HG02798 (cell line): ENCODE measurements at regions not wholly inside any gene's neighbourhood (a gene's known extent, or its start where the extent isn't known, plus 50 kb on each side); places are given as distances from the start of the nearest gene placed in this dataset.

Experiments
- ATAC-seq: cut with Tn5 transposase; IDR thresholded peaks from one replicate; pipeline ENCODE4 v1.9.1; 2021; ENCODE audit warnings: mild to moderate bottlenecking; ENCODE audit not compliant: unreplicated experiment, poor library complexity

DNA sequence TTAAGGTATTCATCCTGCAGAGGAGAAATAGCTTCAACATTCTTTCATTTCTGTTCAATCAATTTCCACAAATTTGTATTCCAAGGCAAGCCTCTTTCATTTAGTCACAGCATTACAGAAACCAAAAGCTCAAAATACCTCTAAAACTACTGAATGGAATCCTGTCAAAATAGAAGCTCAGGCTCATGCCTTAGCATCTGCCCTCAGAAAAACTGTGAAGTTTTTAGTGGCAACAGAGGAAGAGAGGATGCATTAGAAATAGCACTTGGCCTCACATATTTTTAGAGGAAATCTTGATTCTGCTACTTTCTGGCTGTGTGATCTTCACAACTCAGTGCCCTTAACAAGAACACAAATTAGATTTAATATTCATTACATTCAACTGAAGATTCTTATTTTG lies 69.1 kb upstream of the GALNT13 start:
- no peak for ATAC-seq

DNA sequence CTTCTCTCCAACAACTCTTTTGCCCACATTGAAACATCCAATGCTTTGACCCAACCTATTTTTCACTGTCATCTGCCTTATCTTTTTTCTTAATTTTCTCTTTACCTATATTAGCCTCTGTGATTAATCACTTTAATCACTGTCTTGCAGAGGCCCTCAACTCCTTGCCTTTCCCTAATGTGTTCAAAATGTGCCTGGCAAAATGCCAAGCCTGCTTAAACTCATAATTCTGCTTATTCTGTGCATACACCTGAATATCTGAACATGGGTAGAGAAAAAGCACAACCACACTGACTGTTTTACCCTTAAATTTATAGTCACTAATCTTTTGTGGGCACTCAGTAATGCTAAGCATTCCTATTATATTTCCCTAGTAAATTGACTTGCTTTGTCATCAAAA lies 63.0 kb upstream of the GALNT13 start:
- no peak for ATAC-seq

DNA sequence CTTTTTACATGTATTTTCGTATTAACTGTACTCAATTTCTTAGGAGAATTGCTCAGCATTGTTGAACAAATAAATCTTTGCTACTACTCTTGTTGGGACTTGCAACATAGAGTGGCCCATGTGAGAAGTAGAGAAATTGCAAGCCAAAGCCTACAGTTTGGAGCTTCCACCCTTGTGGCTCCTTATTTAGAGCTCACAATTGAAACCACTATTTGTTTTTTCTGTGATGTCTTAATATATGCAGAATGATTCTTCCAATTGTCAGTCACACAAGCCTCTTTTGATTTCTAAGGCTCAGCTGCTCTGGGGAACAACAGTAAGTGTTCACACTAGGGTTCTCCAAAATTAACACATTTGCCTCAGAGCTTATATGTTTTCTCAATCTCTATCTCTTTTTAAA lies 60.2 kb upstream of the GALNT13 start:
- no peak for ATAC-seq

DNA sequence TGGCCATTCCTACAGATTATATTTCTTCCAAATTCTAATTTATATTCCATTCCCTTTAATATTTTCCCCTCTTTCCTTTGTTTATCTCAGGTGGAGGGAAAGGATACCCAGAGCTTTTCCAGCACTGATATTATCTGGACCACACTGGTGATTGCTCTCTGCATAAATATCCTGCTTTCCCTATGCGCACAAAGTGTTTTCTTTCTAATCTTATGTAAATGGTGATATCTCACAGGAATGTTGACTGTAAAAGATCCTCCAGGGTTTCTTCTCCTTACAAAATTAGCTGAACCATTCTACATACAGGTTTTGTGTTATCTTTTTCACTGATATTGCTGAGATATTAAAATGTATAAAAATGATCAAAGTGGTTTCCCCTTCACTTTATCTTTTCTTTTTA lies 59.1 kb upstream of the GALNT13 start:
- ATAC-seq, result no peak

DNA sequence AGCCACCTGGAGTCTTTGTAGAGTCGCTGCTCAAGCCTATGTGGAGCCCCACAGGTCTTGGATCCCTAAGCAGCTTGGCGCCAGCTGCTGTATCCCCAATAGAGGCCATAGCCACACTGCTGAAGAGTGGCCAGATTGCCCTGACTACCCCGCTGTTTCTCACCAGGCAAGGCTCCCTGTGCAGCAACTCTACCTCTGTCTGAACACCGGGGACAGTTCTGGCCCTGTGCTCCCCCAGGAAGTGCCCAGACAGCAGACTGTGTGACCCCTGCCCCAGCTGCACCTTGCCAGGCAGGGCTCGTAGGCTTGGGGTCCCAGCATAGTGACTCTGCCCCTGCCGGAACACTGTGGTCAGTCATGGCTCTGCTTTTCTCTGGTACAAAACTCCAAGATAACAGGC lies 53.5 kb upstream of the GALNT13 start:
- ATAC-seq, result no peak

DNA sequence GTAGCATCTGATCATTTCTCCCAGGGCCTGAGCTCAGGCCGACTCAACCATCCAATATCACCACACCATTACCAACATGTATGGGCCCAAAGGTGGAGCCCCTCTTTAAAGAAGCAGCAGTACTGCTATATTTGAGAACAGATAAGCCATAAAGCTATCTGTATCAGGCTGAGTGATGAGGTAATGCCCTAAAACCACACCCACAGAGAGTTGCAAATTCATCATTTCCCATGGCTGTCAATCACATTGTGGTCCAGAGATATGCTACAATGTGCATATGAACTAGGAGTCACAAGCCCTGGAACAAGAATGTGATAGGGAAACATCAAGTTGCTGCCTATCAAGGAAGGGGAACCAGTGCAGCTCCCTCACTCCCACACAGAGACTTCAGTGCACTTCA lies 52.6 kb upstream of the GALNT13 start:
- ATAC-seq, result no peak

DNA sequence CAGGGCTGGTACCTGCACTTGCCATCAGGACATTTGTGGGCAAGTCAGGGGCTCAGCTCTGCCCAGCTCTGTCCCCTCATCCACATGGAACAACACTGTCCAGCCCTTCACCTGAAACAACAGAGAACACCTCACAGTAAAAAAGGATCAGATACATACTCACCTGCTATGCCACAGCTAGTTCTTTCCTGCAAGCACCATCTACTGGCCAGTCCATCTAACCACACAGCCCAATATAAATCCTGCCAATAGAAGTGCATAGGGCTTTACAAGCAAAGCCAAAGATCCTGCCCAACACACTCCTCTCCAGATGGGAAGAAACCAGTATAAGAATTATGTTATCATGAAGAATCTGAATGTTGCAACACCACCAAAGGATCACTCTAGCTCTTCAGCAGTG lies 52.2 kb upstream of the GALNT13 start:
- ATAC-seq, result no peak
